SK-N-MC (cell line): ENCODE measurements at regions not wholly inside any gene's neighbourhood (a gene's known extent, or its start where the extent isn't known, plus 50 kb on each side); places are given as distances from the start of the nearest gene placed in this dataset.
"Not testable (repeated sequence)": the region's sequence is repeated elsewhere in the genome, so short reads cannot be mapped to it uniquely, and the experiment has no call there.

ENCODE experiments used
- DNase-seq: peaks from one replicate; pipeline ENCODE4 v3.0.0-alpha.2; 2011; ENCODE audit warnings: low read depth, low spot score
- H3K27ac ChIP-seq: fragments of 200-600 bp; sonication (generic); 2 replicates; pipeline ENCODE4 v1.5.1; 2016; ENCODE audit warnings: mixed run types
- H3K36me3 ChIP-seq: fragments of 200-600 bp; sonication (generic); 2 replicates; pipeline ENCODE4 v1.6.1; 2017; ENCODE audit warnings: antibody characterized with exemption, low read length, mixed read lengths; ENCODE audit not compliant: insufficient read depth
- H3K4me3 ChIP-seq: fragments of 200-600 bp; sonication (generic); 2 replicates; pipeline ENCODE4 v1.5.1; 2016
- H3K9ac ChIP-seq: fragments of 200-600 bp; sonication (generic); 2 replicates; pipeline ENCODE4 v1.8.0; 2017; ENCODE audit warnings: mixed run types, mixed read lengths; ENCODE audit not compliant: insufficient read length
- H3K9me3 ChIP-seq: fragments of 200-600 bp; sonication (generic); 2 replicates; pipeline ENCODE4 v1.6.1; 2017; ENCODE audit warnings: low read depth, mild to moderate bottlenecking, antibody characterized with exemption, low read length, moderate library complexity, mixed read lengths

DNA sequence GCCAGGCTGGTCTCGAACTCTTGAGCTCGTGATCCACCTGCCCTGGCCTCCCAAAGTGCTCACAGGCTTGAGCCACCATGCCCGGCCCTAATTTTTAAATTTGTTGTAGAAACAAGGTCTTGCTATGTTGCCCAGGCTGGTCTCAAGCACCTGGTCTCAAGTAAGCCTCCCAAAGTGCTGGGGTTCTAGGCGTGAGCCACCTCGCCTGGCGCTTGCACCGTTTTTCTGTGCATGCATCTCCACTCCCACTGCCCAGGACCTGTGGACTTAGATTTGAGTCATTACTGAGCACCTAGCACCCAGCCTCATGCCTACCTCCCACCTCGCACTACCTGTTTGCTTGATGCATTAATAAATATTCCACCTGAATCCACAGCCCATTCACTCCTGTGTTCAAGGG lies 1359.1 kb downstream of the CDH12 start:
- not testable (repeated sequence) for H3K4me3 ChIP-seq, H3K36me3 ChIP-seq, H3K9ac ChIP-seq, H3K9me3 ChIP-seq, DNase-seq, H3K27ac ChIP-seq

DNA sequence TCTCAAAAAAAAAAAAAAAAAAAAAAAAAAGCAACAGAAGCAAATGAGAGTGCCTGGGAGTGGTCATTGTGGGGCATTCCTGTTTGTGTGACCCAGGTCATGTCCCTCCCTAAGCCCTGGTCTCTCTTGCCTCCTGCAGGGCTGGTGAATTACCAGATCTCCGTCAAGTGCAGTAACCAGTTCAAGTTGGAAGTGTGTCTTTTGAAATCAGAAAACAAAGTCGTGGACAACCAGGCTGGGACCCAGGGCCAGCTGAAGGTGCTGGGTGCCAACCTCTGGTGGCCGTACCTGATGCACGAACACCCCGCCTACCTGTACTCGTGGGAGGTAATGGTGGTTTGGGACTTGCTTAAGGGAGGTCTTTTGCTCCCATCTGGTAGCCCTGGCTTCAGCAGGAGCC lies 1362.0 kb downstream of the CDH12 start:
- not testable (repeated sequence) for H3K9me3 ChIP-seq, H3K36me3 ChIP-seq, H3K4me3 ChIP-seq, H3K27ac ChIP-seq, H3K9ac ChIP-seq, DNase-seq

DNA sequence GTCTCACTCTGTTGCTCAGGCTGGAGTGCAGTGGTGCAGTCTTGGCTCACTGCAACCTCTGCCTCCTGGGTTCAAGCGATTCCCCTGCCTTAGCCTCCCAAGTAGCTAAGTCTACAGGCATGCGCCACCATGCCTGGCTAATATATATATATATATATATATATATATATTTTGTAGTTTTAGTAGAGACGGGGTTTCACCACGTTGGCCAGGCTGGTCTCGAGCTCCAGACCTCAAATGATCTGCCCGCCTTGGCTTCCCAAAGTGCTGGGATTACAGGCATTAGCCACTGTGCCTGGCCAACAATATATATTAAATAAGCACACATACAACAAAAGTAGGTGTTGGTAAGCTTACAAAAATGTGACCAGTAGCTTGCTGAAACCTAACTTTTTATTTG lies 1364.3 kb downstream of the CDH12 start:
- H3K27ac ChIP-seq, H3K9ac ChIP-seq, H3K36me3 ChIP-seq, H3K4me3 ChIP-seq, H3K9me3 ChIP-seq, DNase-seq: not testable (repeated sequence)

DNA sequence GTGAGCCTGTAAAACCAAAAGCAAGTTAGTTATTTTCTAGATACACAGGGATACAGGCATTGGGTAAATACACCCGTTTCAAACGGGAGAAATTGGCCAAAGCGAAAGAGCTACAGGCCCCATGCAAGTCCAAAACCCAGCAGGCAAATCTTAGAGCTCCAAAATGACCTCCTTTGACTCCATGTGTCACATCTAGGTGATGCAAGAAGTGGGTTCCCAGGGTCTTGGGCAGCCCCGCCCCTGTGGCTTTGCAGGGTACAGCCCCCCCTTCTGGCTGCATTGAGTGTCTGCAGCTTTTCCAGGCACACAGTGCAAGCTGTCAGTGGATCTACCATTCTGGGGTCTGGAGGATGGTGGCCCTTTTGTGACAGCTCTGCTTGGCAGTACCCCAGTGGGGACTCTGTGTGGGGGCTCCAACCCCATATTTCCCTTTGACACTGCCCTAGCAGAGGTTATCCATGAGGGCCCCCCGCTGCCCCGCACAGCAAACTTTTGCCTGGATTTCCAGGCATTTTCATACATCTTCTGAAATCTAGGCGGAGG lies 1367.6 kb downstream of the CDH12 start:
- not testable (repeated sequence) for H3K9me3 ChIP-seq, H3K27ac ChIP-seq, H3K4me3 ChIP-seq, H3K36me3 ChIP-seq, H3K9ac ChIP-seq, DNase-seq

DNA sequence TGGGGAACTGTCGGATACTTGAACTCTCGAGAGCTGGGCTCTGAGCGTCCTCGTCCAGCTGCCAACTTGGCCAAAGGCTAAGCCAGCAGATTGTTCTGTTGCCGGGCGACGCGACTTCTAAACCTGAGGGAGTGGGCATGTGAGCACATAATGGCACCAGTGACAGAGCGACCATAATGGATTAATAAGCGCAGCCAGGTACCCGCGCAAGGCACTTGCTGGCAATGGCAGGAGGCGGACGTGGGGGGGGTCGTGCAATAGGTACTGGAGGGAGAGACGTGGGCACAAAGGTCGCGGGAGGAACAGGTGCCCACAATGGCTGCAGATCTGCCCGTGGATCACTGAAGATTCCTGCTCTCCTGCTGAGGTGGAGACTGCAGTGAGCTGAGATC lies 1368.7 kb downstream of the CDH12 start:
- not testable (repeated sequence) for H3K9me3 ChIP-seq, DNase-seq, H3K9ac ChIP-seq, H3K4me3 ChIP-seq, H3K27ac ChIP-seq, H3K36me3 ChIP-seq

DNA sequence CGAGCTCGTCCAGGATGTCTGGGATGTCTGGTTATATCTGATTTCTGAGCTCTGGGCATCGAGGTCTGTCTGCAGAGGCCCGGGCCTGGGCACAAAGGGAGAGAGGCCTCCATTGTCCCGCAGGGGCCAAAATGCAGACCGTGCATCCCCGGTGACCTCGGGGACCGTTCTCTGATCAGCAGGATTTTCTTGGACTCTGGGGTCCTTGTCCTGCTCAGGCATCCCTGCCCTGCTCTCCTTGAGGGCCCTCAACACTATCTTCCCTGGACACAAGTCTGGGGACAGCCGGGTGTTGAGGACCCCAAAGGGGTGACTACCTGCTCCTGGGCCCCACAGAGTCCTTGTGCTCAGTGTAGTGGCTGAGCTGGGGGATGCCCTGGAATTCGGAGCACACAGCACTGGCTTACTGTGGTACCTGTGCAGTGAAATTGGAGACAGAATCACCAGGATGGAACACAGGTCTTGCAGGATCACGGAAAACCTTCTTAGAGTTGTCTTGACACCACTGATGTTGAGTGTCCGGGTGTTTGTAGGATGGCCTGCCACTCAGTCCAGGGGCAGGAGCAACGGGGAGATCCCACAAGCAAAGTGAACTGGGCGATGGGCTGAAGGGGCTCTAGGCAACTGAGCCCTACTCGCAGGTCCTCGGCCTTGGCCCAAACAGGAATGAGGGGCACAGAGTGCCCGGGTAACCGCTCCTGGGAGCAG lies 1369.2 kb downstream of the CDH12 start:
- not testable (repeated sequence) for H3K4me3 ChIP-seq, H3K9ac ChIP-seq, DNase-seq, H3K36me3 ChIP-seq, H3K9me3 ChIP-seq, H3K27ac ChIP-seq

DNA sequence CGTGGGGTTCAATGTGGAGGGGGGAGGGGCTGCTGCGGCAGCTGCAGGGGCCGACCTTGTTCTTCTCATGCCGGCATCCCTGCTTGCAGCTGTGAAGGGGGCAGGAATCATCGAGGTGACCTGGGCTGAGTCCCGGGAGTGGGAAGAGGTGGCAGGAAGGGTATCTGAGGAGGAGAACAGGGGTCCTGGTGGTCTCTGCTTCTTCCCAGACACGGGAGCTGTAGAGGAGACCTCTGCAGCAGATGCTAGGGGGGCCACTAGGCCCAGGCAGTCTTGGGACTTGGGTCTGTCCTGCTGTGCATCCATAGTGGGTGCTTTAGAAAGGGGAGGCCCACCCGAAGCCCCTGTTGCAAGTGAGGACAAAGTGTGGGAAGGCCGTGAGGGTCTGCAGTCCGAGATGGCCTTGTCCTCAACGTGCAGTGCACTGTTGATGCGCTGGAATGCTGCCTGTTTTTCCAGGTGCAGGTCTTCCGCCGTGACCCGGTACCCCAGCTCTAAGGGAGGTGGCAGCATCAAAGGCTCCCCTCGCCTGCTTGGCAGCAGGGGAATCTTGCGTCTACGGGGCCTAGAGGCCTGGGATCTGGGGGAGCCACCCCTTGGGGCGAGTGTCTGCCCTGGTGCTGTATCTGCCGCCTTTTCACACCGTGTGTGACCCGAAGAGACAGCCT lies 1370.0 kb downstream of the CDH12 start:
- H3K4me3 ChIP-seq, DNase-seq, H3K36me3 ChIP-seq: not testable (repeated sequence)

DNA sequence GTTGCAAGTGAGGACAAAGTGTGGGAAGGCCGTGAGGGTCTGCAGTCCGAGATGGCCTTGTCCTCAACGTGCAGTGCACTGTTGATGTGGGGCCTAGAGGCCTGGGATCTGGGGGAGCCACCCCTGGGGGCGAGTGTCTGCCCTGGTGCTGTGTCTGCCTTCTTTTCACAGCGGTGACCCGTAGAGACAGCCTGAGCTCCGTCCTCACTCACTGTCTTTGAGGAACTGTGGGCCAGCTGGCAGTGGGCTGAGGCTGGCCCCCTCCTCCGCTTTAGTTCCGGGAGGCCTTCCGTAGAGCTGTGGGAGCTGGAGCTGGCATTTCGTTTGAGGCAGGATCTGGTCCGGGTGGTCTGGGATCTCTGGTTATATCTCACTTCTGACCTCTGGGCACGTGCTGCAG lies 1370.6 kb downstream of the CDH12 start:
- not testable (repeated sequence) for DNase-seq, H3K9ac ChIP-seq, H3K9me3 ChIP-seq, H3K36me3 ChIP-seq, H3K4me3 ChIP-seq, H3K27ac ChIP-seq

More for the DNA sequence above, 1370.0 kb downstream of the CDH12 start:
- not testable (repeated sequence) for H3K27ac ChIP-seq, H3K9ac ChIP-seq, H3K9me3 ChIP-seq

DNA sequence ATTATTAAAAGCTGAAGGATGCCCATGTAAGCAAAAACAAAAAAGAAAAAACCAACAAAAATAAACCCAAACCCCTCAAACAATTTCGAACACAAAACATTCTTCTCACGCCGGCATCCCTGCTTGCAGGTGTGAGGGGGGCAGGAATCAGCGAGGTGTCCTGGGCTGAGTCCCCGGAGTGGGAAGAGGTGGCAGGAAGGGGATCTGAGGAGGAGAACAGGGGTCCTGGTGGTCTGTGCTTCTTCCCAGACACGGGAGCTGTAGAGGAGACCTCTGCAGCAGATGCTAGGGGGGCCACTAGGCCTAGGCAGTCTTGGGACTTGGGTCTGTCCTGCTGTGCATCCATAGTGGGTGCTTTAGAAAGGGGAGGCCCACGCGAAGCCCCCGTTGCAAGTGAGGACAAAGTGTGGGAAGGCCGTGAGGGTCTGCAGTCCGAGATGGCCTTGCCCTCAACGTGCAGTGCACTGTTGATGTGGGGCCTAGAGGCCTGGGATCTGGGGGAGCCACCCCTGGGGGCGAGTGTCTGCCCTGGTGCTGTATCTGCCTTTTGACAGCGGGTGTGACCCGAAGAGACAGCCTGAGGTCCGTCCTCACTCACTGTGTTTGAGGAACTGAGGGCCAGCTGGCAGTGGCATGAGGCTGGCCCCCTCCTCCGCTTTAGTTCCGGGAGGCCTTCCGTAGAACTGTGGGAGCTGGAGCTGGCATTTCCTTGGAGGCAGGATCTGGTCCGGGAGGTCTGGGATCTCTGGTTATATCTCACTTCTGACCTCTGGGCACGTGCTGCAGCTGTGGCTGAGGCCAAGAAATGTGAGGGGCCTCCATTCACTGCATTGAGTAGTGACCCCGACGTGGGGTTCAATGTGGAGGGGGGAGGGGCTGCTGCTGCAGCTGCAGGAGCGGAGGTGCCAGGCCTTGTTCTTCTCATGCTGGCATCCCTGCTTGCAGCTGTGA lies 1371.5 kb downstream of the CDH12 start:
- H3K9ac ChIP-seq, H3K36me3 ChIP-seq, H3K27ac ChIP-seq, DNase-seq, H3K4me3 ChIP-seq, H3K9me3 ChIP-seq: not testable (repeated sequence)

DNA sequence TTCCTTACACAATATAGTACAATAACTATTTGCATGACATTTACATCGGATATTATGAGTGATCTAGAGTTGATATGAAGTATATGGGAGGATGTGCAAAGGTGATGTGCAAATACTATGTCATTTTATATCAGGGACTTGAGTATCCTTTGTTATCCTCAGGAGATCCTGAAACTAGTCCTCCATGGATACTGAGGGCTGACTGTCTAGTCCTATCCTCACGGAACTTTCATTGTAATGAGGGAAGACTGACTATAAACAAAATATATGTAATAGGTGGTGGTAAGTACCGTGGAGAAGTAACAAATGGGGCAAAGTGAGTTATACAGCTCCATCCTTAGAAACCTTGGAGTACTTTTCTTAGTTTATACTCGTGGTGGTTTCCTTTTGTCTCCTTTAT lies 1373.1 kb downstream of the CDH12 start:
- H3K36me3 ChIP-seq, H3K27ac ChIP-seq, H3K9ac ChIP-seq, H3K4me3 ChIP-seq, DNase-seq, H3K9me3 ChIP-seq: not testable (repeated sequence)

DNA sequence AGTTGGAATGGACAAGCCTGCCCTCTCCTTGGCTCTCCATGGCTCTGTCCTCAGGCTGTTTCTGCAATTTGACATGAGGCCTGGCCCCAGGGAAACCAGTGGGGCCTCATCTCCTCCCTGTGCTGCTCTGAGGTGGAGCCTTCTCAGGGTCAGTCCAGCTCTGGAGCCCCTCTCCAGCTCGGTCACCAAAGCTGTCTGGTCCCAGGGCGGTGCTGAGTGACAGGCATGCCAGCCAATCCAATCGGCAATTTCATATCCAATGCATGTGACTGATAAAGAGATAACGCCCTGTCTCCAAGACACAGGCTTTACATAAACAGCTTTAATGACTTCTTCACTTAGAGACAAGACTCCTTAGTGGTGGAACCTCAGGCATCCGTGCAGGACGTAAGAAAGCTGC lies 1379.2 kb downstream of the CDH12 start:
- H3K4me3 ChIP-seq, H3K27ac ChIP-seq, DNase-seq, H3K9ac ChIP-seq, H3K9me3 ChIP-seq, H3K36me3 ChIP-seq: not testable (repeated sequence)

DNA sequence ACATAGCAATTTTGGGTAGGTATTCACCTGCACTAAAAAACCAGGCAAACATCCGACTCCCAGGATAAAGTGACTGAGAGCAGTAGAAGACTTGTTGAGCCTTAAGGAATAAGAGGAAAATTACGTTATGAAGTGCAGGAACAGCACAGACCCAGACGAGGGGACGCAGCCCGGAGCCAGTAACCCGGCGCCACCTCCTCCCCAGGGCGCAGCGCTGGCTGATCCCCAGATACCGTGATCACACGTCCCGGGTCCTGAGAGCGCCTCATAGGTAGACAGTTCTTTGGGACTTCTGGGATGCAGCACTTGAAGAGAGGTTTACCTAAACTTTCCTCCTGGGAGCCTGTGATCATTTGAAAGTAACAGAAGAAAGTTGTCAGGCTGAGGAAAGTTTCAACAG lies 1379.7 kb downstream of the CDH12 start:
- H3K9ac ChIP-seq, H3K9me3 ChIP-seq, H3K4me3 ChIP-seq, H3K36me3 ChIP-seq, H3K27ac ChIP-seq, DNase-seq: not testable (repeated sequence)

DNA sequence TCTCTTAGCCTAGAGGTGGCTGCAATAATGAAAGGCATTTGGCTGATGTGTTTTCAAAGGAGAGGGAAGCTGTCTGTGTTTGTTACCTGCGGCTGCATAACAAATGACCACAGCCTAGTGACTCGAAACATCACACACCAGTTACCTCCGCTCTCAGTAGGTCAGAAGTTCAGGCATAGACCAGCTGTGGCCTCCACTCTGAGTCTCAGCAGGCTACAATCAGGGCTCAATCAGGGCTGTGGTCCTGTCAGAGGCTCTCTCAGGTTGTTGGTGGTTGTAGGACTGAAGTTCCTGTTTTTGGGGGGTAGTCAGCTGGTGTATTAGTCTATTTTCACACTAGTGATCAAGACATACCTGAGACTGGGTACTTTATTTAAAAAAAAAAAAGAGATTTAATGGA lies 1381.5 kb downstream of the CDH12 start:
- not testable (repeated sequence) for H3K9me3 ChIP-seq, H3K36me3 ChIP-seq, H3K9ac ChIP-seq, H3K27ac ChIP-seq, DNase-seq, H3K4me3 ChIP-seq

DNA sequence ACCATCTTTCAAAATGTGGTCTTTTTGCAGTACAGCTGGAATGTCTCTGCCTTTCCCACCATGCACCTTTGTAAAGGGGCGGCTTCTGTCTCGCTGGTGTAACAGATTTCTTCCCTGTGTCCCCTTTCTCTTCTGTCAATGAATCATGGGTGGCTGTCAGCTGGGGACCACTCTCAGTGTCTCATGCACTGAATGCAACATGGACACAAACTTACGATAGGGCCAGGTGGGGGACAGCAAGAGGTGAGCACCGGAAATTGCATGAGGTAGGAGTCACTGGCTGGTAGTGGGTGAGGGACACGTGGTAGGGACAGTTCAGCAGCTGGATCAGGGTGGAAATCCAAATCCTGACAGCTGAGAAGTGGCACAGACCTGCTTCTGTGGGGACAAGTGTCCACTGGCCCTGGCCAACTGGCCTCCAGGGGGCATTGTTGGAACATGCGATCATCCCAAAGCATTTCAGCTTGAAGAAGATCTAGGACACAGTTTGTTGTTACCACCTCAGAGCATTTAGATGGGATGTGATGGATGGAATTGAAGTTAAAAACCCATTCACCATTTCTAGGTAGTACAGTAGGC lies 1383.5 kb downstream of the CDH12 start:
- not testable (repeated sequence) for DNase-seq, H3K9ac ChIP-seq, H3K4me3 ChIP-seq, H3K9me3 ChIP-seq, H3K27ac ChIP-seq, H3K36me3 ChIP-seq
